GM21390 (cell line): ENCODE measurements at regions not wholly inside any gene's neighbourhood (a gene's known extent, or its start where the extent isn't known, plus 50 kb on each side); places are given as distances from the start of the nearest gene placed in this dataset.

Source experiments
- ATAC-seq: cut with Tn5 transposase; IDR thresholded peaks from one replicate; pipeline ENCODE4 v1.9.1; 2021; ENCODE audit not compliant: unreplicated experiment

GRCh38 chrX:121102101-121102500 lies 54.7 kb downstream of the GLUD2 start:
- ATAC-seq = no peak

GRCh38 chrX:121103381-121103780 lies 56.0 kb downstream of the GLUD2 start:
- ATAC-seq = no peak

GRCh38 chrX:121106484-121107235 lies 59.2 kb downstream of the GLUD2 start:
- ATAC-seq = no peak

GRCh38 chrX:121109986-121110385 lies 62.6 kb downstream of the GLUD2 start:
- ATAC-seq = no peak

GRCh38 chrX:121110536-121110935 lies 63.1 kb downstream of the GLUD2 start:
- no peak for ATAC-seq

- no peak for ATAC-seq
Measured at GRCh38 chrX:121114691-121115090, 67.3 kb downstream of the GLUD2 start.

- no peak for ATAC-seq
Measured at GRCh38 chrX:121120690-121121605, 73.5 kb downstream of the GLUD2 start.

- no peak for ATAC-seq
Measured at GRCh38 chrX:121122332-121122731, 74.9 kb downstream of the GLUD2 start.

GRCh38 chrX:121128925-121129877 lies 81.8 kb downstream of the GLUD2 start:
- ATAC-seq = no peak

GRCh38 chrX:121132675-121133074 lies 85.3 kb downstream of the GLUD2 start:
- ATAC-seq = no peak

- ATAC-seq = no peak
Measured at GRCh38 chrX:121135488-121136207, 88.2 kb downstream of the GLUD2 start.

- ATAC-seq = no peak
Measured at GRCh38 chrX:121146059-121146628, 98.7 kb downstream of the GLUD2 start.

- ATAC-seq = no peak
Measured at GRCh38 chrX:121150217-121150616, 102.8 kb downstream of the GLUD2 start.

GRCh38 chrX:121151293-121151692 lies 103.9 kb downstream of the GLUD2 start:
- ATAC-seq = peak; percentile 90

GRCh38 chrX:121154858-121155404 lies 107.5 kb downstream of the GLUD2 start:
- no peak for ATAC-seq

- ATAC-seq = peak; percentile 83
Measured at GRCh38 chrX:121160987-121161386, 113.6 kb downstream of the GLUD2 start.

GRCh38 chrX:121161501-121161933 lies 114.1 kb downstream of the GLUD2 start:
- peak; percentile 54 for ATAC-seq

GRCh38 chrX:121163443-121163842 lies 116.0 kb downstream of the GLUD2 start:
- ATAC-seq = no peak

- ATAC-seq = no peak
Measured at GRCh38 chrX:121165930-121166359, 118.5 kb downstream of the GLUD2 start.
